PFSK-1 (cell line): ENCODE measurements at regions not wholly inside any gene's neighbourhood (a gene's known extent, or its start where the extent isn't known, plus 50 kb on each side); places are given as distances from the start of the nearest gene placed in this dataset.

Source experiments
- FOXP2 ChIP-seq: optimal IDR thresholded peaks from 2 replicates; pipeline ENCODE3; 2011; ENCODE audit warnings: borderline replicate concordance, control low read depth, inconsistent platforms; ENCODE audit not compliant: insufficient read depth; ENCODE audit errors: extremely low read length, extremely low read depth
- POLR2AphosphoS5 ChIP-seq: IDR thresholded peaks from 2 replicates; pipeline ENCODE4 v1.6.1; 2012; ENCODE audit warnings: low read depth, mild to moderate bottlenecking, control low read depth, low read length, moderate library complexity
- REST ChIP-seq, 2 experiments: IDR thresholded peaks; 2 replicates each; pipeline versions ENCODE4 v1.6.1 to v1.8.0; 2011 to 2012; ENCODE audit warnings: low read depth in 2 of 2, low read length in 2 of 2, control low read depth in 1 of 2, inconsistent platforms in 1 of 2, mild to moderate bottlenecking in 1 of 2, moderate library complexity in 1 of 2; ENCODE audit not compliant: insufficient read depth in 1 of 2
- SIN3A ChIP-seq: IDR thresholded peaks from 2 replicates; pipeline ENCODE4 v1.6.1; 2012; ENCODE audit warnings: mild to moderate bottlenecking, low read length, moderate library complexity, borderline replicate concordance; ENCODE audit not compliant: insufficient read depth
- TAF1 ChIP-seq: IDR thresholded peaks from 2 replicates; pipeline ENCODE4 v1.6.1; 2012; ENCODE audit warnings: low read length, control low read depth, borderline replicate concordance; ENCODE audit not compliant: insufficient read depth

- TF ChIP-seq POLR2AphosphoS5 (no peak), TAF1 (no peak)
Measured at GRCh38 chr21:24896735-24897124, 710.6 kb downstream of the MRPL39 start.

- no peak for TF ChIP-seq POLR2AphosphoS5
- no peak for TF ChIP-seq TAF1
- TF ChIP-seq FOXP2 = no peak
- TF ChIP-seq SIN3A = no peak
- no peak for TF ChIP-seq REST (IDR thresholded peaks at IDR 0.05; ENCODE audit: insufficient read depth in 1 of 2, low read depth in 2 of 2, low read length in 2 of 2)
Measured at GRCh38 chr21:24895885-24896734, 711.2 kb downstream of the MRPL39 start.

GRCh38 chr21:24894324-24894723, 713.0 kb downstream of the MRPL39 start:
- TF ChIP-seq TAF1 (no peak), POLR2AphosphoS5 (no peak), SIN3A (no peak), FOXP2 (no peak), REST (IDR thresholded peaks at IDR 0.05; ENCODE audit: insufficient read depth in 1 of 2, low read depth in 2 of 2, low read length in 2 of 2) (no peak)

- TF ChIP-seq REST (IDR thresholded peaks at IDR 0.05; ENCODE audit: insufficient read depth in 1 of 2, low read depth in 2 of 2, low read length in 2 of 2) (no peak), SIN3A (no peak), POLR2AphosphoS5 (no peak), TAF1 (no peak)
Measured at GRCh38 chr21:24890021-24890420, 717.3 kb downstream of the MRPL39 start.

GRCh38 chr21:24881506-24881905, 725.8 kb downstream of the MRPL39 start:
- TF ChIP-seq TAF1 (no peak), SIN3A (no peak), POLR2AphosphoS5 (no peak)

GRCh38 chr21:24870633-24871032, 736.6 kb downstream of the MRPL39 start:
- no peak for TF ChIP-seq POLR2AphosphoS5
- no peak for TF ChIP-seq SIN3A
- TF ChIP-seq FOXP2 = no peak
- TF ChIP-seq TAF1 = no peak
- no peak for TF ChIP-seq REST (IDR thresholded peaks at IDR 0.05; ENCODE audit: insufficient read depth in 1 of 2, low read depth in 2 of 2, low read length in 2 of 2)
